ENCODE measurements at regions not wholly inside any gene's neighbourhood (a gene's known extent, or its start where the extent isn't known, plus 50 kb on each side); places are given as distances from the start of the nearest gene placed in this dataset.

GRCh38 chr6:84524636-84525035 lies 239.8 kb downstream of the TBX18 start:
- no peak for TF ChIP-seq TAF1 (IDR thresholded peaks at IDR 0.05; ENCODE audit: borderline replicate concordance, low read depth, low read length)
- TF ChIP-seq EP300 (IDR thresholded peaks at IDR 0.05; ENCODE audit: borderline replicate concordance in 1 of 2, low read depth in 1 of 2, low read length in 1 of 2) = no peak
- TF ChIP-seq, protein P1, sequence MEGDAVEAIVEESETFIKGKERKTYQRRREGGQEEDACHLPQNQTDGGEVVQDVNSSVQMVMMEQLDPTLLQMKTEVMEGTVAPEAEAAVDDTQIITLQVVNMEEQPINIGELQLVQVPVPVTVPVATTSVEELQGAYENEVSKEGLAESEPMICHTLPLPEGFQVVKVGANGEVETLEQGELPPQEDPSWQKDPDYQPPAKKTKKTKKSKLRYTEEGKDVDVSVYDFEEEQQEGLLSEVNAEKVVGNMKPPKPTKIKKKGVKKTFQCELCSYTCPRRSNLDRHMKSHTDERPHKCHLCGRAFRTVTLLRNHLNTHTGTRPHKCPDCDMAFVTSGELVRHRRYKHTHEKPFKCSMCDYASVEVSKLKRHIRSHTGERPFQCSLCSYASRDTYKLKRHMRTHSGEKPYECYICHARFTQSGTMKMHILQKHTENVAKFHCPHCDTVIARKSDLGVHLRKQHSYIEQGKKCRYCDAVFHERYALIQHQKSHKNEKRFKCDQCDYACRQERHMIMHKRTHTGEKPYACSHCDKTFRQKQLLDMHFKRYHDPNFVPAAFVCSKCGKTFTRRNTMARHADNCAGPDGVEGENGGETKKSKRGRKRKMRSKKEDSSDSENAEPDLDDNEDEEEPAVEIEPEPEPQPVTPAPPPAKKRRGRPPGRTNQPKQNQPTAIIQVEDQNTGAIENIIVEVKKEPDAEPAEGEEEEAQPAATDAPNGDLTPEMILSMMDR (IDR thresholded peaks at IDR 0.05) = no peak
- no peak for TF ChIP-seq CHD2 (IDR thresholded peaks at IDR 0.05; ENCODE audit: low read length, partially characterized antibody)
- TF ChIP-seq ELF1 (IDR thresholded peaks at IDR 0.05) = no peak
- no peak for TF ChIP-seq RFX5 (IDR thresholded peaks at IDR 0.05; ENCODE audit: low read length)
- TF ChIP-seq SIN3A (IDR thresholded peaks at IDR 0.05; ENCODE audit: borderline replicate concordance, low read depth, low read length) = no peak
- no peak for TF ChIP-seq EZH2phosphoT487 (IDR thresholded peaks at IDR 0.05; ENCODE audit: borderline replicate concordance, low read depth)
- TF ChIP-seq, protein P2, sequence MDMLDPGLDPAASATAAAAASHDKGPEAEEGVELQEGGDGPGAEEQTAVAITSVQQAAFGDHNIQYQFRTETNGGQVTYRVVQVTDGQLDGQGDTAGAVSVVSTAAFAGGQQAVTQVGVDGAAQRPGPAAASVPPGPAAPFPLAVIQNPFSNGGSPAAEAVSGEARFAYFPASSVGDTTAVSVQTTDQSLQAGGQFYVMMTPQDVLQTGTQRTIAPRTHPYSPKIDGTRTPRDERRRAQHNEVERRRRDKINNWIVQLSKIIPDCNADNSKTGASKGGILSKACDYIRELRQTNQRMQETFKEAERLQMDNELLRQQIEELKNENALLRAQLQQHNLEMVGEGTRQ (IDR thresholded peaks at IDR 0.05; ENCODE audit: borderline replicate concordance, low read depth, low read length) = no peak
- no peak for TF ChIP-seq NFIC (IDR thresholded peaks at IDR 0.05; ENCODE audit: borderline replicate concordance)
- TF ChIP-seq POLR2AphosphoS5 (IDR thresholded peaks at IDR 0.05; ENCODE audit: low read depth, low read length) = no peak
